ENCODE measurements at regions not wholly inside any gene's neighbourhood (a gene's known extent, or its start where the extent isn't known, plus 50 kb on each side); places are given as distances from the start of the nearest gene placed in this dataset.
"Not testable (repeated sequence)": the region's sequence is repeated elsewhere in the genome, so short reads cannot be mapped to it uniquely, and the experiment has no call there.

DNA sequence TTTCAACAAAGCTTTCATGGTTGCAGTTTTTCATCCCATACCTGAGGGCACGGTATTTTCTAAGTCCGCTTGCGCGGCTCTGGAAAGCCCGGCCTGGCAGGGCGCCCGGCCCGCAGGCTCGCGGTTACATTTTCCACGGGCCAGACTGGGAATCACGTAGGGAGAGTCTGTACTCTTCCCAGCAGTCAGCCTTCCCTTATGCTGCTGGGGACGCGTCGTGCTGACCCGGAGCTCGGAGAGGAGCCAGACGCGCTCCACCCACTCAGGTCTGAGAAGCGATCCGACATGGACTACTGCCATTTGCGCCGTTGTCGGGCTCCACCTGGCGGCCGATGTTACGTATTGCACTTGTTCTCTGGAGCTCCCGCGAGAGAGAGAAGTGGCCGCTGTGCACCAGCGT, 435.9 kb downstream of the SPATA31A1 start:
- H3K27ac ChIP-seq: peak overlapping the region in 2 of 4 donors; percentile 34 to 62
- peak overlapping the region; percentile 5 to 42 for H3K4me3 ChIP-seq
- H3K4me1 ChIP-seq, H3K27me3 ChIP-seq, H3K36me3 ChIP-seq, H3K9me3 ChIP-seq: not testable (repeated sequence)
- TF ChIP-seq CTCF (IDR thresholded peaks at IDR 0.05) (peak in 1 of 4 experiments; percentile 21), POLR2AphosphoS5 (IDR thresholded peaks at IDR 0.05) (peak; percentile 78)
- peak; percentile 100 for ATAC-seq
- WGBS, 2 donors (ENCODE audit: low coverage in 1 of 2): no CpG with 5 or more reads among the region's 31 CpGs

- H3K27ac ChIP-seq, H3K27me3 ChIP-seq, ATAC-seq, H3K4me1 ChIP-seq, H3K4me3 ChIP-seq, H3K36me3 ChIP-seq, H3K9me3 ChIP-seq: not testable (repeated sequence)
- no CpG with 5 or more reads among the region's 8 CpGs for WGBS, 2 donors (ENCODE audit: low coverage in 1 of 2)
Observed at GRCh38 chr9:39797935-39798334, 442.5 kb downstream of the SPATA31A1 start.

DNA sequence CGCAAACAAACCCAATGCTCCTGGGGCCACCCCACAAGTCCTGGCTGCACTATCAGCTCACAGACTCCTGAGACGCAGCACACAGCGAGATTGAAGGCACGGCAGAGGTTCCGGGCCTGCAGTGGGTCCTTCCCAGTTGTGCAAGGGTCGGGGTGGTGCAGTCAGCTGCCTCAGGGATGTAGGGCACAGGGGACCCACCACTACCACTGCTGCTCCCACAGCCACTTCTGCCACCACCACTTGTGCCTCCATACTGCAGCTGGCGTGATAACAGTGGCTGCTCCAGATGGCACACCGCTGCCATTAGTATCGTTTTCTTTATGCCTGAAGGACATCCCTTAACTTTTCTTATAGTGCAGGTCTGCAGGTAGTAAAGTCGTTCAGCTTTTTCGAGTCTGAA, 443.8 kb downstream of the SPATA31A1 start:
- not testable (repeated sequence) for H3K4me1 ChIP-seq, H3K9me3 ChIP-seq, H3K27me3 ChIP-seq, H3K27ac ChIP-seq, H3K4me3 ChIP-seq, ATAC-seq, H3K36me3 ChIP-seq
- WGBS, 2 donors (ENCODE audit: low coverage in 1 of 2): no CpG with 5 or more reads among the region's 11 CpGs

- not testable (repeated sequence) for H3K27me3 ChIP-seq, H3K4me3 ChIP-seq, H3K4me1 ChIP-seq, H3K9me3 ChIP-seq, H3K27ac ChIP-seq, H3K36me3 ChIP-seq, ATAC-seq
- no CpG with 5 or more reads among the region's 2 CpGs for WGBS, 2 donors (ENCODE audit: low coverage in 1 of 2)
Observed at GRCh38 chr9:39802561-39802960, 447.1 kb downstream of the SPATA31A1 start.

DNA sequence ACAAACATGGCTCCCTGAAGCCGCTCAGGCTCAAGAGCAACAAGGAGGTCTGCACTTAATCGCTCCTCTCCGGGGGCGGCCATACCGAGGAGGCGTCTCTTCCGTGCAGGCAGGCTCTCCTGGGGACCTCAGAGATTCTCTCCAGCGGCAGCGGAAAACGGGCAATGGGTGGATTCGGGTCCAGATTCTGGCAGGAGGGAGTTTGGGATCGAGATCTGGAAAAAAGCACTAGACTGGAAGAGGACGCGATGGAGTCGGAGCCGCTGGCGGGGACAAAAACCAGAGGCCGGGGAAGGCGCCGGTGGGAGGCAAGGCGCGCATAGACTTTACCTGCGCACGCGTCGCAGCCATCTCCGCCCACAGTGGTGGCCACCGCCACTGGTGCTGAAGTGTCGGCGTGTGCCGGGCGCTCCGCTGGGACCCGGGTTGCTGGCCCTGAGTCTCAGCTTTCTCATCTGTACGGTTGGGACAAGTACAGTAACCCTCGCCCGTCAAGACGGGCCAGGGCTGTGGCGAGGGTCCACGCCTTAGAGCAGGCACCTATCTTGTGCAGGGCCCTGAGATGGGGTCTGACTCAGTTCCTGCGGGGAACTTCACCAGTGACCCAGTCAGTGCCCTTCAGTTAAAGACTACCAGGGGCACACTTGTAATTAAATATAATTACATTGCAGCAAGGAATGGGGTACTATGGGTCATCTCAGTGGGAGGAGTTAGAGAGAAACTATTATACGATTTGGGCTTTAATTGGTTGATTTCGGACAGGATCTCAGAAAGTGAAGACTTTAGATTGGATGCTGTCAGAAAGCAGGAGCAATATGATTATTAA, 454.1 kb downstream of the SPATA31A1 start:
- H3K4me1 ChIP-seq, H3K27me3 ChIP-seq, H3K36me3 ChIP-seq, H3K9me3 ChIP-seq: not testable (repeated sequence)
- ATAC-seq: peak; percentile 74
- TF ChIP-seq POLR2A (IDR thresholded peaks at IDR 0.05): peak in 1 of 2 donors; percentile 6
- 1 to 7% methylated on average over 3 to 29 of the region's 43 CpGs for WGBS, 2 donors (ENCODE audit: low coverage in 1 of 2)
- Histone ChIP-seq H3K4me3 (peak overlapping the region; percentile 44 to 58), H3K27ac (peak overlapping the region; percentile 57 to 87 (median 79))

DNA sequence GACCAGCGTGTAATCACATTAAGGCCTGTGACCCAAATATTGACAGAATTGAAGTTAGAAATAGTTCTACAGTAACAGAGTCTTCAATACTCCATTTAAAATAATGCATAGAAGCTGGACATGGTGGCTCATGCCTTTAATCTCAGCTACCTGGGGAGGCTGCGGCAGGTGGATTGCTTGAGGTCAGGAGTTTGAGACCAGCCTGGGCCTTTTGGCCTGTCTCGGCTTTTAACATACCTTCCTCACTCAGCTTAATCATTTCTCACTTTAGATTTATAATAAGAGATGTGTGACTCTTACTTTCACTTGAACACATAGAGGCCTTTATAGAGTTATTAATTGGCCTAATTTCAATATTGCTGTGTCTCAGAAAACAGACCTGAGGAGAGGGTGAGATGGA, 454.9 kb downstream of the SPATA31A1 start:
- WGBS, 2 donors (ENCODE audit: low coverage in 1 of 2): 92% methylated on average over 2 of the region's 3 CpGs; no CpG with 5 or more reads in 1 of the 2 donors
- not testable (repeated sequence) for H3K27me3 ChIP-seq, H3K4me1 ChIP-seq, H3K9me3 ChIP-seq, ATAC-seq, H3K36me3 ChIP-seq, H3K4me3 ChIP-seq, H3K27ac ChIP-seq

DNA sequence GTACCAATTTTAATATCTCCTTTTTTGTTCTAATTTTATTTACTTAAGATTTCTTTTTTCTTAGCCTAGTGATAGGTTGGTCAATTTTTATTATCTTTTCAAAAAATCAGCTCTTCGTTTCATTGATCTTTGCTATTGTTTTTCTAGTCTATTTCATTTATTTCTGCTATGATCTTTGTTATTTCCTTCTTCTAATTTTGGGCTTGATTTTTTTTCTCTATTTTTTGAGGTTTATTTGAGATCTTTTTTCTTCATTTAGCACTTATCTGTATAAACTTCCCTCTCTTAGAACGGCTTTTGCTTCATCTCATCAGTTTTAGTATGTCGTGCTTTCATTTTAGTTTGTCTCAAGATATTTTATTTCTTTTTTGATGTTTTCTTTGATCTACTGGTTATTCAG, 456.1 kb downstream of the SPATA31A1 start:
- not testable (repeated sequence) for ATAC-seq, H3K9me3 ChIP-seq, H3K27ac ChIP-seq, H3K4me1 ChIP-seq, H3K4me3 ChIP-seq, H3K36me3 ChIP-seq, H3K27me3 ChIP-seq
- 85 to 94% methylated on average over 3 of the region's 3 CpGs for WGBS, 2 donors (ENCODE audit: low coverage in 1 of 2)

DNA sequence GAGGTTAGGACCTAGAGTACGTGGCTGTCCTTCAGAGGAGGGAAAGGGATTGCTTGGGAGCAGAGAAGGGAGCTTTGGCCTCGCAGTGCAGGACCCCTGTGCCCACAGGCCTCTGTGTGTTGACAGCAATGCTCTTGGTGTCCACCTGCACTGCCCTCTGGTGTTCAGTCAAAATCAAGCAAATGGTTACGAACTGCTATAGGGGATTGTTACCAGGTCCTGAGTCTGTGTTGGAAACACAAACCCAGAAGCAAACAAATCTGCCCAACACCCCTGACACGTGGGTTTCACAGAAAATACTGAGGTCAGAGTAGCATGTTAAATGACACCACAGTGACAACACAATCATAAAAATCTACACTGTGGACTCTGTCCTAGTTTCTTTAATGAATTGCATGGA, 473.0 kb downstream of the SPATA31A1 start:
- 20 to 80% methylated on average over 1 of the region's 4 CpGs for WGBS, 2 donors (ENCODE audit: low coverage in 1 of 2)
- H3K36me3 ChIP-seq, H3K27me3 ChIP-seq, H3K4me3 ChIP-seq, H3K27ac ChIP-seq, ATAC-seq, H3K4me1 ChIP-seq, H3K9me3 ChIP-seq: not testable (repeated sequence)

Data from gastroesophageal sphincter (tissue), 4 donors.